ENCODE measurements at regions not wholly inside any gene's neighbourhood (a gene's known extent, or its start where the extent isn't known, plus 50 kb on each side); places are given as distances from the start of the nearest gene placed in this dataset.

DNA sequence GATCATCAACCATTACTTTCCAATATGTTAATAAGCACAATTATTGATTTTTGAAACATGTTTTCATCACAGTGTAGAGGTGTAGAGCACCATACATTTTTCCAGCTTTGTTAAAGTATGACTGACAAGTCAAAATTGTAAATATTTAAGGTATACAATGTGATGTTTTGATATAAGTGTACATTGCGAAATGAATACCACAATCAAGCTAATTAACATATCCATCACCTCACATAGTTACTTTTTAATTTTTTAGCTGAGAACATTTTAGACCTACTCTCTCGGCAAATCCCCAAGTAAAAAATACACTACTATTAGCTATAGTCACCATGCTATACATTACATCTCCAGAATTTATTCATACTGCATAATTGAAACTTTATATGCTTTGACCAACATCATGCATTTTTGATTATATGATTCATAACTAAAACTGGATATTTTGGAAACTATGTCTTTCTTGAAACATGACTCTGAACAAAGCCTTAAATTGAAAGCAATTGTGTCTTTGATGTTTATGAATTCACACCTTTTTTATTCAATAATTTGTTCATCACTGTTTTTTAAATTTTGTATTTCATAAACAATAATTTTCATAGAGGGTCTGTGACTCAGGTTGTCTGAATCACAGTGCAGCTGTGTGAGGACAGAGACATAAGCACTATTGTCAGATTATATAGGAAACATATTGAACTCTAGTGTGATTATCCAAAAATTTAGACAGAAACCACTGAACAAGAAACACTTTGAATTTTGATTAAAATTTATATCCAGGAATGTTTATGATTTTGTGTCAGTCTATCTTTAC, 486.1 kb downstream of the SEMA3D start:
- Mint-ChIP-seq H3K9me3 (peaks cover 4% of the 10 kb centered on the region), H3K27me3 (no peaks in the 10 kb centered on the region), H3K4me3 (no peak overlapping the region), H3K27ac (no peak overlapping the region), H3K4me1 (ENCODE audit: unreplicated experiment) (peaks cover 9% of the 10 kb centered on the region), H3K36me3 (peaks cover 3% of the 10 kb centered on the region)
- DNase-seq (ENCODE audit: extremely low spot score, unreplicated experiment), result no peak
- TF ChIP-seq, protein P1, sequence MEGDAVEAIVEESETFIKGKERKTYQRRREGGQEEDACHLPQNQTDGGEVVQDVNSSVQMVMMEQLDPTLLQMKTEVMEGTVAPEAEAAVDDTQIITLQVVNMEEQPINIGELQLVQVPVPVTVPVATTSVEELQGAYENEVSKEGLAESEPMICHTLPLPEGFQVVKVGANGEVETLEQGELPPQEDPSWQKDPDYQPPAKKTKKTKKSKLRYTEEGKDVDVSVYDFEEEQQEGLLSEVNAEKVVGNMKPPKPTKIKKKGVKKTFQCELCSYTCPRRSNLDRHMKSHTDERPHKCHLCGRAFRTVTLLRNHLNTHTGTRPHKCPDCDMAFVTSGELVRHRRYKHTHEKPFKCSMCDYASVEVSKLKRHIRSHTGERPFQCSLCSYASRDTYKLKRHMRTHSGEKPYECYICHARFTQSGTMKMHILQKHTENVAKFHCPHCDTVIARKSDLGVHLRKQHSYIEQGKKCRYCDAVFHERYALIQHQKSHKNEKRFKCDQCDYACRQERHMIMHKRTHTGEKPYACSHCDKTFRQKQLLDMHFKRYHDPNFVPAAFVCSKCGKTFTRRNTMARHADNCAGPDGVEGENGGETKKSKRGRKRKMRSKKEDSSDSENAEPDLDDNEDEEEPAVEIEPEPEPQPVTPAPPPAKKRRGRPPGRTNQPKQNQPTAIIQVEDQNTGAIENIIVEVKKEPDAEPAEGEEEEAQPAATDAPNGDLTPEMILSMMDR (conservative IDR thresholded peaks at IDR 0.05), result no peak

- no peak for DNase-seq (ENCODE audit: extremely low spot score, unreplicated experiment)
- H3K4me3 Mint-ChIP-seq, result no peak overlapping the region
- no peaks in the 10 kb centered on the region for H3K36me3 Mint-ChIP-seq
- no peaks in the 10 kb centered on the region for H3K4me1 Mint-ChIP-seq (ENCODE audit: unreplicated experiment)
- no peaks in the 10 kb centered on the region for H3K9me3 Mint-ChIP-seq
- no peak overlapping the region for H3K27ac Mint-ChIP-seq
- H3K27me3 Mint-ChIP-seq, result no peaks in the 10 kb centered on the region
- TF ChIP-seq, protein P1 (conservative IDR thresholded peaks at IDR 0.05), result no peak
These were observed 489.4 kb downstream of the SEMA3D start for GRCh38 chr7:84697506-84697905.

- no peak for DNase-seq (ENCODE audit: extremely low spot score, unreplicated experiment)
- no peak overlapping the region for H3K27ac Mint-ChIP-seq
- H3K9me3 Mint-ChIP-seq, result no peaks in the 10 kb centered on the region
- H3K36me3 Mint-ChIP-seq, result peaks cover 3% of the 10 kb centered on the region
- TF ChIP-seq, protein P1 (conservative IDR thresholded peaks at IDR 0.05), result no peak
- H3K27me3 Mint-ChIP-seq, result no peaks in the 10 kb centered on the region
- H3K4me3 Mint-ChIP-seq, result no peak overlapping the region
- no peaks in the 10 kb centered on the region for H3K4me1 Mint-ChIP-seq (ENCODE audit: unreplicated experiment)
These were observed 493.4 kb downstream of the SEMA3D start for GRCh38 chr7:84693483-84693882.

- Mint-ChIP-seq H3K27me3 (no peaks in the 10 kb centered on the region), H3K4me3 (no peak overlapping the region), H3K4me1 (ENCODE audit: unreplicated experiment) (peaks cover 4% of the 10 kb centered on the region), H3K9me3 (no peaks in the 10 kb centered on the region), H3K36me3 (peaks cover 3% of the 10 kb centered on the region), H3K27ac (no peak overlapping the region)
- no peak for DNase-seq (ENCODE audit: extremely low spot score, unreplicated experiment)
- TF ChIP-seq, protein P1 (conservative IDR thresholded peaks at IDR 0.05), result no peak
These were observed 494.1 kb upstream of the SEMA3A start for GRCh38 chr7:84688671-84689070.

DNA sequence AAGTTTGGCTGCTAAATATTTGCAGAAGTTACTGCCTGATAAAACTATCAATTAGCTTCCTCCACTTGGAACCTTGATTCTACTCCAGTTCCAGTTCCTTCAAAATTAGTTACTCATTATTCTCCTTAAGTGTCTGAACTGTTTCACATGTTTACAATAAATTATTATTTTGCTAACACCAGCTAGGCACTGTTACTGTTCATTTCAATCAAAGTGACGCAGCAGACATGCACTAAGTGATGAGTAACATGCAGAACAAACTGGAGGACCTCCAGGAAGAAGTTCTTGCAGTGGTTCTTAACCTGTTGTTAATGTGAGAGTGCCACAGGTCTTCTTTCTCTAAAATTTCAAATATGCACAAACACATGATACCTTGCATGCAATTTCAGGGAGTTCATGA, 491.8 kb upstream of the SEMA3A start:
- TF ChIP-seq, protein P1 (conservative IDR thresholded peaks at IDR 0.05), result no peak
- Mint-ChIP-seq H3K27ac (no peak overlapping the region), H3K4me3 (no peak overlapping the region), H3K4me1 (ENCODE audit: unreplicated experiment) (peaks cover 4% of the 10 kb centered on the region), H3K9me3 (no peaks in the 10 kb centered on the region), H3K27me3 (no peaks in the 10 kb centered on the region), H3K36me3 (peaks cover 3% of the 10 kb centered on the region)
- no peak for DNase-seq (ENCODE audit: extremely low spot score, unreplicated experiment)

Measured in type B pancreatic cell (in vitro differentiated cells).